Sigmoid colon (tissue), 4 donors: ENCODE measurements at regions not wholly inside any gene's neighbourhood (a gene's known extent, or its start where the extent isn't known, plus 50 kb on each side); places are given as distances from the start of the nearest gene placed in this dataset.

Experiments used
- CTCF ChIP-seq, 4 experiments: fragments of 450-650 bp in 3 of 4; fragments of 200-600 bp in 1 of 4; IDR thresholded peaks; one replicate each; pipeline ENCODE4 v1.5.1; 2016 to 2019; ENCODE audit warnings: antibody characterized with exemption in 4 of 4, mild to moderate bottlenecking in 3 of 4, moderate library complexity in 2 of 4
- EP300 ChIP-seq, 4 donors: sonication (generic); formaldehyde crosslinking; IDR thresholded peaks; one replicate each; pipeline ENCODE4 v1.6.1; 2017; ENCODE audit warnings: antibody characterized with exemption in 4 of 4
- POLR2AphosphoS5 ChIP-seq, 4 donors: sonication (generic); formaldehyde crosslinking; IDR thresholded peaks; one replicate each; pipeline ENCODE4 v1.6.1; 2017; ENCODE audit warnings: antibody characterized with exemption in 4 of 4

DNA sequence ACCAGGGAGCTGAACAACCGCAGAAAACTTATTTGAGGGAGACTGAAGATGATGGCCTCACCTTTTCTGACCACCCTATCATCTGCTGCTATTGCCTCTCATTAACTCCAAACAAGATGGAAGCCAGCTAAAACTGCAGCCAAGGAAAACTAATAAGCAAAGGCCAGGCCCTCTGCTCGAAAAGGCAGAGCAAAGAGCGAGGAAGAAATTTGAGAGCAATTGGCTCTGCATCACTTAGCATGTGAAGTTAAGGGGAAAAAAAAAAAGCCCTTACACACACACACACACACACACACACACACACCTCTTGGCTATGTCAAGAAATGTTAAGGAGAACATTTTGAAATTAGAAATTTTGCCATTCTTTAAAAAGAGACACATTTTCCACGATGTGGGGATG lies 228.1 kb upstream of the CYLC2 start:
- TF ChIP-seq POLR2AphosphoS5 (IDR thresholded peaks at IDR 0.05) (no peak), EP300 (IDR thresholded peaks at IDR 0.05) (no peak), CTCF (IDR thresholded peaks at IDR 0.05) (no peak)
